Endothelial cell of umbilical vein (primary cell): ENCODE measurements at regions not wholly inside any gene's neighbourhood (a gene's known extent, or its start where the extent isn't known, plus 50 kb on each side); places are given as distances from the start of the nearest gene placed in this dataset.

Experiments used
- BruUV-seq: library from RNA; stranded (reverse); fragments of 400-500 nt; replicated peaks from 2 replicates; lab custom pipeline; 2021; lab: Mats Ljungman, UMichigan
- CTCF ChIA-PET: fragments of 300-600, 350-600 bp; sonication (Branson Sonifier 250); formaldehyde crosslinking; loops from one replicate; lab custom pipeline; 2021; ENCODE audit warnings: antibody characterized with exemption, inconsistent platforms; lab: Charles Lee
- POLR2A ChIA-PET: fragments of 300-600, 350-600 bp; sonication (Branson Sonifier 250); formaldehyde crosslinking; loops from one replicate; lab custom pipeline; 2021; ENCODE audit warnings: antibody characterized with exemption, inconsistent platforms; lab: Charles Lee
- DNase-seq: peaks from one replicate; pipeline ENCODE4 v3.0.0-alpha.2; 2011; ENCODE audit warnings: low read depth, low spot score
- FAIRE-seq: peaks from 2 replicates; lab custom pipeline; 2011; peaks lifted over from hg19 to GRCh38; lab: Jason Lieb, UNC
- H2AFZ ChIP-seq: 2 replicates; pipeline ENCODE4 v1.6.0; 2012; ENCODE audit warnings: low read depth, low read length, control low read depth, inconsistent platforms
- H3K27ac ChIP-seq: 2 replicates; pipeline ENCODE4 v1.5.1; 2011; ENCODE audit warnings: low read depth, mild to moderate bottlenecking, control low read depth, low read length, moderate library complexity; ENCODE audit not compliant: insufficient read depth
- H3K27me3 ChIP-seq, 2 experiments: 2 replicates each; pipeline versions ENCODE4 v1.6.0 to v1.6.1; 2011; ENCODE audit warnings: low read length in 2 of 2, mixed read lengths in 1 of 2; ENCODE audit not compliant: control insufficient read depth in 2 of 2, insufficient read depth in 2 of 2
- H3K36me3 ChIP-seq, 2 experiments: 2 replicates in 1 of 2; 3 replicates in 1 of 2; pipeline ENCODE4 v1.5.1; 2011; ENCODE audit warnings: low read length in 2 of 2, mild to moderate bottlenecking in 1 of 2, moderate library complexity in 1 of 2; ENCODE audit not compliant: control insufficient read depth in 2 of 2, insufficient read depth in 2 of 2; ENCODE audit errors: extremely low read depth in 1 of 2
- H3K4me1 ChIP-seq: 3 replicates; pipeline ENCODE4 v1.5.1; 2011; ENCODE audit warnings: mild to moderate bottlenecking, low read length; ENCODE audit not compliant: control insufficient read depth, insufficient read depth; ENCODE audit errors: extremely low read depth
- H3K4me2 ChIP-seq: 2 replicates; pipeline ENCODE4 v1.6.1; 2011; ENCODE audit warnings: low read length, control low read depth, mixed read lengths; ENCODE audit not compliant: insufficient read depth
- H3K4me3 ChIP-seq, 3 experiments: fragments of 200-600 bp in 1 of 3; sonication (generic), shearing (Covaris generic) in 1 of 3; replicated peaks in 1 of 3; 2 replicates each; pipeline ENCODE4 v1.5.1; 2011 to 2016; ENCODE audit warnings: control low read depth in 3 of 3, low read length in 3 of 3, mild to moderate bottlenecking in 2 of 3, inconsistent platforms in 1 of 3, low read depth in 1 of 3, moderate library complexity in 1 of 3; ENCODE audit not compliant: insufficient read depth in 1 of 3
- H3K79me2 ChIP-seq: 2 replicates; pipeline ENCODE4 v1.6.0; 2012; ENCODE audit warnings: low read length, inconsistent platforms; ENCODE audit not compliant: control insufficient read depth, insufficient read depth
- H3K9ac ChIP-seq: replicated peaks from 2 replicates; pipeline ENCODE3; 2011; ENCODE audit warnings: low read length, control low read depth; ENCODE audit not compliant: insufficient read depth; ENCODE audit errors: extremely low read depth
- H3K9me1 ChIP-seq: replicated peaks from 3 replicates; pipeline ENCODE4 v1.6.0; 2011; ENCODE audit warnings: mild to moderate bottlenecking, low read length; ENCODE audit not compliant: control insufficient read depth, insufficient read depth; ENCODE audit errors: extremely low read depth
- H3K9me3 ChIP-seq: replicated peaks from 2 replicates; pipeline ENCODE4 v1.5.1; 2012; ENCODE audit warnings: low read length, inconsistent platforms; ENCODE audit not compliant: control insufficient read depth, insufficient read depth
- H4K20me1 ChIP-seq: replicated peaks from 2 replicates; pipeline ENCODE3; 2011; ENCODE audit warnings: mild to moderate bottlenecking, low read length; ENCODE audit not compliant: control insufficient read depth, insufficient read depth; ENCODE audit errors: extremely low read depth
- EZH2 ChIP-seq: IDR thresholded peaks from 2 replicates; pipeline ENCODE4 v1.6.1; 2012; ENCODE audit warnings: borderline replicate concordance, low read depth, mild to moderate bottlenecking, moderate library complexity, low read length, inconsistent platforms; ENCODE audit not compliant: severe bottlenecking
- FOS ChIP-seq: IDR thresholded peaks from 2 replicates; pipeline ENCODE4 v1.6.1; 2011; ENCODE audit warnings: mild to moderate bottlenecking, low read length, moderate library complexity, borderline replicate concordance; ENCODE audit not compliant: insufficient read depth
- GATA2 ChIP-seq: IDR thresholded peaks from 2 replicates; pipeline ENCODE4 v1.7.0; 2011; ENCODE audit warnings: low read depth, mild to moderate bottlenecking, moderate library complexity, mixed read lengths, low read length; ENCODE audit not compliant: insufficient read length, insufficient read depth
- JUN ChIP-seq: IDR thresholded peaks from 2 replicates; pipeline ENCODE4 v1.6.1; 2011; ENCODE audit warnings: borderline replicate concordance, low read depth; ENCODE audit not compliant: insufficient read length, insufficient read depth
- MYC ChIP-seq: IDR thresholded peaks from one replicate; pipeline ENCODE4 v1.6.1; 2011; ENCODE audit warnings: mild to moderate bottlenecking, low read depth, low read length
- POLR2A ChIP-seq: IDR thresholded peaks from 2 replicates; pipeline ENCODE4 v1.6.1; 2012; ENCODE audit warnings: low read depth, mild to moderate bottlenecking, control low read depth, low read length
- POLR2AphosphoS5 ChIP-seq: IDR thresholded peaks from 2 replicates; pipeline ENCODE4 v1.6.1; 2012; ENCODE audit warnings: low read depth, mild to moderate bottlenecking, control low read depth, low read length, moderate library complexity; ENCODE audit not compliant: insufficient read depth
- dilution Hi-C: fragments of 300-500 bp; cut with MboI; formaldehyde crosslinking; loops from one replicate; pipeline ENCODE4 v1.15.0; 2019; ENCODE audit warnings: low sequenced_read_pairs; ENCODE audit not compliant: extremely low pct_ligation_motif_present
- intact Hi-C: fragments of 100-400 bp; cut with micrococcal nuclease; formaldehyde crosslinking; loops from one replicate; pipeline ENCODE4 v1.10.0; 2022
- TF ChIP-seq, protein P1 (sequence below), 2 donors: IDR thresholded peaks; 1 replicate in 1 of 2; 2 replicates in 1 of 2; pipeline ENCODE4 v1.5.1; 2011; ENCODE audit warnings: low read length in 2 of 2, mild to moderate bottlenecking in 2 of 2, moderate library complexity in 2 of 2, control low read depth in 1 of 2, inconsistent platforms in 1 of 2, low read depth in 1 of 2; ENCODE audit not compliant: insufficient read depth in 1 of 2; ENCODE audit errors: extremely low read depth in 1 of 2
- TF ChIP-seq, protein P2 (sequence below): IDR thresholded peaks from 2 replicates; pipeline ENCODE4 v1.6.1; 2011; ENCODE audit not compliant: insufficient read depth, insufficient read length

DNA sequence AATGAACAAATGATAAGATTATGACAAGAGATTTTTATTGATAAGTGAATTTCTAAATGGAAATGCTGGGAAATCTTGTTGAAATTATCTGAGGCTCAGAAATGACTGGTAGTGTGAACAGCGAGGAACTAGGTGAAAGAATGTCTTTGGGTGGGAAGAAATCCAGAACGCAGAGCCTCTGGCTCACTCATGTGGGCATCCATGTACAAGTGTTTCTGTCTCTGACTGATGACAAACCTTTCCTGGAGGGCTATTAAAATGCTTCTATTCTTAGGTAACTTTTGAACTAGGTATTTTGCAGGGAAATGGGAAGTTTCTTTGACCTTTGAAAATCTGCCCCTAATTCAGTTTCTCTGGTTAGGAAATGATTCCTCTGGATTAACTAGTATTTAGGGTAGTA is 598.6 kb downstream of the SLC4A3 start:
- Histone ChIP-seq H2AFZ (no peak overlapping the region), H3K4me3 (no peak overlapping the region), H4K20me1 (no peaks in the 10 kb centered on the region), H3K4me1 (no peaks in the 10 kb centered on the region), H3K27ac (no peak overlapping the region), H3K79me2 (no peaks in the 10 kb centered on the region), H3K4me2 (no peak overlapping the region), H3K36me3 (no peaks in the 10 kb centered on the region), H3K27me3 (no peaks in the 10 kb centered on the region), H3K9ac (no peak overlapping the region), H3K9me3 (no peaks in the 10 kb centered on the region), H3K9me1 (no peaks in the 10 kb centered on the region)
- intact Hi-C loops (no loop called here), dilution Hi-C loops (no loop called here)
- TF ChIP-seq FOS (no peak), EZH2 (no peak), JUN (no peak), POLR2A (no peak), POLR2AphosphoS5 (no peak), MYC (no peak), GATA2 (no peak)
- TF ChIP-seq, protein P1, sequence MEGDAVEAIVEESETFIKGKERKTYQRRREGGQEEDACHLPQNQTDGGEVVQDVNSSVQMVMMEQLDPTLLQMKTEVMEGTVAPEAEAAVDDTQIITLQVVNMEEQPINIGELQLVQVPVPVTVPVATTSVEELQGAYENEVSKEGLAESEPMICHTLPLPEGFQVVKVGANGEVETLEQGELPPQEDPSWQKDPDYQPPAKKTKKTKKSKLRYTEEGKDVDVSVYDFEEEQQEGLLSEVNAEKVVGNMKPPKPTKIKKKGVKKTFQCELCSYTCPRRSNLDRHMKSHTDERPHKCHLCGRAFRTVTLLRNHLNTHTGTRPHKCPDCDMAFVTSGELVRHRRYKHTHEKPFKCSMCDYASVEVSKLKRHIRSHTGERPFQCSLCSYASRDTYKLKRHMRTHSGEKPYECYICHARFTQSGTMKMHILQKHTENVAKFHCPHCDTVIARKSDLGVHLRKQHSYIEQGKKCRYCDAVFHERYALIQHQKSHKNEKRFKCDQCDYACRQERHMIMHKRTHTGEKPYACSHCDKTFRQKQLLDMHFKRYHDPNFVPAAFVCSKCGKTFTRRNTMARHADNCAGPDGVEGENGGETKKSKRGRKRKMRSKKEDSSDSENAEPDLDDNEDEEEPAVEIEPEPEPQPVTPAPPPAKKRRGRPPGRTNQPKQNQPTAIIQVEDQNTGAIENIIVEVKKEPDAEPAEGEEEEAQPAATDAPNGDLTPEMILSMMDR (IDR thresholded peaks at IDR 0.05; ENCODE audit: extremely low read depth in 1 of 2, insufficient read depth in 1 of 2, low read depth in 1 of 2, low read length in 2 of 2), result no peak
- TF ChIP-seq, protein P2, sequence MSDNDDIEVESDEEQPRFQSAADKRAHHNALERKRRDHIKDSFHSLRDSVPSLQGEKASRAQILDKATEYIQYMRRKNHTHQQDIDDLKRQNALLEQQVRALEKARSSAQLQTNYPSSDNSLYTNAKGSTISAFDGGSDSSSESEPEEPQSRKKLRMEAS, result no peak
- CTCF ChIA-PET, result no interaction called here
- no TSS peak for BruUV-seq
- POLR2A ChIA-PET, result no interaction called here
- DNase-seq, result no peak
- no peak for FAIRE-seq
